DMS114 treated with DMSO at 0.1 percent for 48 hours (cell line): ENCODE measurements at regions not wholly inside any gene's neighbourhood (a gene's known extent, or its start where the extent isn't known, plus 50 kb on each side); places are given as distances from the start of the nearest gene placed in this dataset.
"Not testable (repeated sequence)": the region's sequence is repeated elsewhere in the genome, so short reads cannot be mapped to it uniquely, and the experiment has no call there.

ENCODE experiments used
- DNase-seq: peaks from one replicate; lab custom pipeline; 2025; ENCODE audit not compliant: unreplicated experiment; lab: John Stamatoyannopoulos, UW

- DNase-seq, result no peak
Measured at GRCh38 chr6:23532227-23532626, 593.8 kb upstream of the NRSN1 start.

- DNase-seq, result no peak
Measured at GRCh38 chr6:23533311-23533710, 592.7 kb upstream of the NRSN1 start.

GRCh38 chr6:23533944-23534343 is 592.1 kb upstream of the NRSN1 start:
- DNase-seq, result no peak

GRCh38 chr6:23534351-23534750 is 591.7 kb upstream of the NRSN1 start:
- no peak for DNase-seq

- DNase-seq, result no peak
Measured at GRCh38 chr6:23535101-23535500, 590.9 kb upstream of the NRSN1 start.

- no peak for DNase-seq
Measured at GRCh38 chr6:23537828-23538227, 588.2 kb upstream of the NRSN1 start.

GRCh38 chr6:23547851-23548250 is 578.2 kb upstream of the NRSN1 start:
- DNase-seq, result no peak

GRCh38 chr6:23554953-23555352 is 571.1 kb upstream of the NRSN1 start:
- not testable (repeated sequence) for DNase-seq

- DNase-seq, result no peak
Measured at GRCh38 chr6:23559587-23560343, 566.2 kb upstream of the NRSN1 start.

- no peak for DNase-seq
Measured at GRCh38 chr6:23561732-23562131, 564.3 kb upstream of the NRSN1 start.

GRCh38 chr6:23562554-23562953 is 563.5 kb upstream of the NRSN1 start:
- DNase-seq, result no peak

- no peak for DNase-seq
Measured at GRCh38 chr6:23563323-23563722, 562.7 kb upstream of the NRSN1 start.

GRCh38 chr6:23566418-23566817 is 559.6 kb upstream of the NRSN1 start:
- no peak for DNase-seq

- DNase-seq, result no peak
Measured at GRCh38 chr6:23568292-23568691, 557.7 kb upstream of the NRSN1 start.

- no peak for DNase-seq
Measured at GRCh38 chr6:23584134-23584763, 541.8 kb upstream of the NRSN1 start.

GRCh38 chr6:23587582-23587981 is 538.4 kb upstream of the NRSN1 start:
- no peak for DNase-seq

GRCh38 chr6:23589811-23590210 is 536.2 kb upstream of the NRSN1 start:
- DNase-seq, result no peak

GRCh38 chr6:23590498-23591126 is 535.4 kb upstream of the NRSN1 start:
- no peak for DNase-seq

GRCh38 chr6:23591761-23592160 is 534.3 kb upstream of the NRSN1 start:
- no peak for DNase-seq

- no peak for DNase-seq
Measured at GRCh38 chr6:23600118-23600517, 525.9 kb upstream of the NRSN1 start.

GRCh38 chr6:23601811-23602345 is 524.1 kb upstream of the NRSN1 start:
- no peak for DNase-seq

- no peak for DNase-seq
Measured at GRCh38 chr6:23608931-23609435, 517.0 kb upstream of the NRSN1 start.
